ENCODE measurements at regions not wholly inside any gene's neighbourhood (a gene's known extent, or its start where the extent isn't known, plus 50 kb on each side); places are given as distances from the start of the nearest gene placed in this dataset.

GRCh38 chr1:8170059-8170835, 144.1 kb upstream of the ERRFI1 start:
- H3K9ac ChIP-seq (ENCODE audit: insufficient read depth in 1 of 2, low read length in 2 of 2), result peak overlapping the region in 1 of 2 donors; percentile 54
- TF ChIP-seq CTCF (IDR thresholded peaks at IDR 0.05; ENCODE audit: control extremely low read depth, extremely low read depth), result no peak
- no peak for ATAC-seq (ENCODE audit: insufficient read depth, low FRiP score)
- H3K9me3 ChIP-seq (ENCODE audit: control insufficient read depth in 4 of 4, insufficient read depth in 3 of 4, low read length in 3 of 4), result no peaks in the 10 kb centered on the region
- peak overlapping the region in 1 of 2 donors; percentile 62 for H3K27ac ChIP-seq (ENCODE audit: low read depth in 1 of 2, low read length in 1 of 2)
- no peak overlapping the region for H3K4me3 ChIP-seq
- H3K36me3 ChIP-seq (ENCODE audit: control insufficient read depth in 4 of 4, insufficient read depth in 4 of 4, low read length in 4 of 4), result no peaks in the 10 kb centered on the region
- no peak for DNase-seq
- 81 to 86% methylated on average over 13 of the region's 13 CpGs for WGBS, 2 donors
- H3K27me3 ChIP-seq (ENCODE audit: control insufficient read depth in 3 of 3, insufficient read depth in 3 of 3, low read length in 2 of 3), result no peaks in the 10 kb centered on the region
- peaks cover 0 to 26% (median 14%) of the 10 kb centered on the region in 5 donors for H3K4me1 ChIP-seq (ENCODE audit: control insufficient read depth in 5 of 5, insufficient read depth in 5 of 5, low read length in 5 of 5)

- Histone ChIP-seq H3K36me3 (ENCODE audit: control insufficient read depth in 4 of 4, insufficient read depth in 4 of 4, low read length in 4 of 4) (no peaks in the 10 kb centered on the region), H3K27me3 (ENCODE audit: control insufficient read depth in 3 of 3, insufficient read depth in 3 of 3, low read length in 2 of 3) (no peaks in the 10 kb centered on the region), H3K4me3 (no peak overlapping the region), H3K4me1 (ENCODE audit: control insufficient read depth in 5 of 5, insufficient read depth in 5 of 5, low read length in 5 of 5) (peaks cover 0 to 26% (median 14%) of the 10 kb centered on the region in 5 donors), H3K27ac (ENCODE audit: low read depth in 1 of 2, low read length in 1 of 2) (peak overlapping the region in 1 of 2 donors; percentile 71), H3K9me3 (ENCODE audit: control insufficient read depth in 4 of 4, insufficient read depth in 3 of 4, low read length in 3 of 4) (no peaks in the 10 kb centered on the region), H3K9ac (ENCODE audit: insufficient read depth in 1 of 2, low read length in 2 of 2) (peak overlapping the region in 1 of 2 donors; percentile 55)
- TF ChIP-seq CTCF (IDR thresholded peaks at IDR 0.05; ENCODE audit: control extremely low read depth, extremely low read depth), result no peak
- WGBS, 2 donors, result 35% methylated on average over 9 of the region's 9 CpGs
- ATAC-seq (ENCODE audit: insufficient read depth, low FRiP score) (peak; percentile 51), DNase-seq (peak; percentile 84 to 99 (median 97))
These were observed 143.4 kb upstream of the ERRFI1 start for GRCh38 chr1:8169364-8170058.

- Histone ChIP-seq H3K9ac (ENCODE audit: insufficient read depth in 1 of 2, low read length in 2 of 2) (no peak overlapping the region), H3K9me3 (ENCODE audit: control insufficient read depth in 4 of 4, insufficient read depth in 3 of 4, low read length in 3 of 4) (no peaks in the 10 kb centered on the region), H3K27me3 (ENCODE audit: control insufficient read depth in 3 of 3, insufficient read depth in 3 of 3, low read length in 2 of 3) (no peaks in the 10 kb centered on the region), H3K4me1 (ENCODE audit: control insufficient read depth in 5 of 5, insufficient read depth in 5 of 5, low read length in 5 of 5) (peaks cover 0 to 30% (median 14%) of the 10 kb centered on the region in 5 donors), H3K27ac (ENCODE audit: low read depth in 1 of 2, low read length in 1 of 2) (peak overlapping the region in 1 of 2 donors; percentile 26), H3K4me3 (no peak overlapping the region), H3K36me3 (ENCODE audit: control insufficient read depth in 4 of 4, insufficient read depth in 4 of 4, low read length in 4 of 4) (no peaks in the 10 kb centered on the region)
- ATAC-seq (ENCODE audit: insufficient read depth, low FRiP score), result no peak
- no peak for DNase-seq
- TF ChIP-seq CTCF (IDR thresholded peaks at IDR 0.05; ENCODE audit: control extremely low read depth, extremely low read depth), result no peak
- 92 to 94% methylated on average over 4 of the region's 4 CpGs for WGBS, 2 donors
These were observed 141.8 kb upstream of the ERRFI1 start for GRCh38 chr1:8167936-8168335.
